NT2/D1 (cell line): ENCODE measurements at regions not wholly inside any gene's neighbourhood (a gene's known extent, or its start where the extent isn't known, plus 50 kb on each side); places are given as distances from the start of the nearest gene placed in this dataset.

ENCODE experiments used
- SUZ12 ChIP-seq: IDR thresholded peaks from 2 replicates; pipeline ENCODE4 v1.6.1; 2011; ENCODE audit not compliant: insufficient read length, insufficient read depth; ENCODE audit errors: extremely low read depth
- YY1 ChIP-seq: IDR thresholded peaks from 2 replicates; pipeline ENCODE4 v1.6.1; 2011; ENCODE audit not compliant: insufficient read length, insufficient read depth
- ZNF274 ChIP-seq: IDR thresholded peaks from 2 replicates; pipeline ENCODE4 v1.6.1; 2011; ENCODE audit warnings: mild to moderate bottlenecking, low read depth, low read length

DNA sequence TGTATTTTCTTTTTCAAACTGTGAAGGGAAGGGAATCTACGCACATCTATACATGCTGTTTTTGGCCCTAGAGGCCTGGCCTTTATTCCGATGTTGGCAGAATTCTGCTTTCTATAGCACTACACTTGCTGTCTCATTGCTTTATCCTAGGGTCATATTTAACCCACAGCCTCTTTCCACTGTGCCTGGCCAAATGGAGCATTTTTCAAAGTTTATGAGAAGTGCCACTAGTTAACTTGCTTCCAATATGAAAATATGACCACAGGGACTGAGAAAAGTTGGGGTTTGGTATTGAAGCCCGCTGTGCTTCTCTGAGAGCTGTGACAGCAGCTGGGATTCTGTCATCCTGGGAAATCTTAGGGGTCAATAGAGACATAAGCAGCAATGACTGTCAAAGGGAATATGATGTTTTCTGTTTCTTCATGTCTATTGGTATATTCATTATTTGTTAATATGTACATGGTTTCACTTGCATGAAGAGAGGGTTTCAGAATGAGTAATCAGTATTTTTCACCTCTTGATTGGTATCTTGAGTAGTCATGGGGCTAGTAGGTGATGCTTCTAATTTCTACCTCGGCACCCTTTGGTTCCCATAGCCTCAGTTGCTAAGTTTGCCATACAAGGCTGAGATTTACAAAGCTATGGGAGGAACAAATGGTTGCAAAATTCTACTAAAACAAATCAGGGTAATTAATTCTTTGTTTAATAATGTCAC, 275.8 kb upstream of the RBMS3 start:
- no peak for TF ChIP-seq ZNF274
- no peak for TF ChIP-seq SUZ12
- no peak for TF ChIP-seq YY1
